Right cardiac atrium (tissue), 5 donors: ENCODE measurements at regions not wholly inside any gene's neighbourhood (a gene's known extent, or its start where the extent isn't known, plus 50 kb on each side); places are given as distances from the start of the nearest gene placed in this dataset.

Experiments
- ATAC-seq, 2 donors: fragments of 200-7000 bp; cut with Tn5 transposase; one replicate each; pipeline versions ENCODE4 v1.8.0 to v1.9.1; 2020; ENCODE audit warnings: moderate library complexity in 2 of 2, mild to moderate bottlenecking in 1 of 2
- DNase-seq, 3 donors: peaks; one replicate each; pipeline ENCODE4 v3.0.0-alpha.2; 2020
- H3K27ac ChIP-seq: one replicate; pipeline ENCODE4 v1.5.1; 2013; ENCODE audit warnings: mild to moderate bottlenecking, low read length, control low read depth, moderate library complexity
- H3K27me3 ChIP-seq: one replicate; pipeline ENCODE4 v1.6.1; 2013; ENCODE audit not compliant: control insufficient read depth, insufficient read depth
- H3K4me1 ChIP-seq: one replicate; pipeline ENCODE4 v1.6.1; 2013; ENCODE audit warnings: low read length; ENCODE audit not compliant: control insufficient read depth, insufficient read depth
- H3K4me3 ChIP-seq: one replicate; pipeline ENCODE4 v1.5.1; 2013; ENCODE audit warnings: low read length, control low read depth
- H3K9me3 ChIP-seq: one replicate; pipeline ENCODE4 v1.6.1; 2013; ENCODE audit warnings: low read length; ENCODE audit not compliant: control insufficient read depth
- WGBS: extraction: QIAGEN DNeasy Blood & Tissue Kit; methylation state at CpG from one replicate; pipeline ENCODE4 v1.1.7; 2013; 5-methylcytosine and 5-hydroxymethylcytosine counted together
- intact Hi-C, 4 donors: fragments of 100-400 bp; cut with DNase I; formaldehyde crosslinking; loops; one replicate each; pipeline versions ENCODE4 v1.11.0 to v1.14.0; 2022 to 2023
- donor health status: healthy with polysubstance abuse.
- donor health status: DM: no; HTN: yes; CAD: no.
- donor health status: DM: no; HTN: no; CAD: no.
- donor health status: DM: no; HTN: yes; CAD: no; lungs with severe emphysema.
- donor health status: DM: yes; HTN: yes; CAD: no.

GRCh38 chr5:18043344-18043743 is 409.1 kb downstream of the TAF11L14 start:
- 65% methylated on average over 1 of the region's 1 CpG for WGBS
- no peak overlapping the region for H3K4me3 ChIP-seq
- no peaks in the 10 kb centered on the region for H3K27me3 ChIP-seq
- H3K9me3 ChIP-seq = no peaks in the 10 kb centered on the region
- intact Hi-C loops = no loop called here
- no peaks in the 10 kb centered on the region for H3K4me1 ChIP-seq
- ATAC-seq (no peak), DNase-seq (no peak)
- no peak overlapping the region for H3K27ac ChIP-seq

DNA sequence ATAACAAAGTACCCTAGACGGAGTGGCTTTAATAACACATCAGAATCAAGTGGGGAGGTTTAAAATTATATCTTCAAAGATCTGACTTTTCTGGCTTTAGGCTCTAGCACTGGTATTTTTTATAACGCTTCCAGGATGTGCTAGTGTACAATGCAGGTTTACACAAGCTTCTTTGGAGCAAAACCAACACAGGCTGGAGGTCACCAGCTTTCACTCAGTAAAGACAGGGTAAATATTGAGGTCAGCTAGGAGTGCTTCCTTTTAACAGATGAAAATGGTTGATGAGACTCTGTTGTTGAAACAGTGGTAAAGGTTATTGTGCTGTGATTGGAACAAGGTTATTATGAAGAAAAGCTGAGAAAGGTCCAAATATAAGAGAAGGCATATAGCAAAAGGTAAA is 414.2 kb downstream of the TAF11L14 start:
- H3K27ac ChIP-seq = no peak overlapping the region
- H3K9me3 ChIP-seq = no peaks in the 10 kb centered on the region
- 35% methylated on average over 2 of the region's 2 CpGs for WGBS
- H3K27me3 ChIP-seq = no peaks in the 10 kb centered on the region
- ATAC-seq (no peak), DNase-seq (no peak)
- intact Hi-C loops = no loop called here
- no peak overlapping the region for H3K4me3 ChIP-seq
- no peaks in the 10 kb centered on the region for H3K4me1 ChIP-seq

DNA sequence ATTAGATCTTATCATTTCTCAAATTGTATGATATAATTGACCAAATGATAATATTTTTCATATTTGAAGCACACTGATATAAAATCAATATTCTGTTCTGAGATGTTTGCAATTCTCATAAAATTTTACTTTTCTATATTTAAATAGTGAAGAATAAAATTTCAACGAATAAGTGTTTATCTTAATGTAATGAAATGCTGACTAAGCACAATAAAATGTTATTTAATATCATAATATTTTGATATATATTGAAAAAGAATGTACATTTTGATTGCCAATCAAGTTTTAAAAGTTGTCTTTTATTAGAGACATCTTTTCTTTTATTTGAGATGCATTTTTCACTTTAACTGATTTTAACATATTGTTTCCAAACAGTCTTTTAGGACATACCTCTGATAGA is 416.1 kb downstream of the TAF11L14 start:
- ATAC-seq (no peak), DNase-seq (no peak)
- intact Hi-C loops = no loop called here
- Histone ChIP-seq H3K27ac (no peak overlapping the region), H3K9me3 (no peaks in the 10 kb centered on the region), H3K4me3 (no peak overlapping the region), H3K27me3 (no peaks in the 10 kb centered on the region), H3K4me1 (no peaks in the 10 kb centered on the region)
- 81% methylated on average over 1 of the region's 1 CpG for WGBS

- H3K9me3 ChIP-seq = no peaks in the 10 kb centered on the region
- no peaks in the 10 kb centered on the region for H3K4me1 ChIP-seq
- no peak overlapping the region for H3K27ac ChIP-seq
- H3K4me3 ChIP-seq = no peak overlapping the region
- DNase-seq (no peak), ATAC-seq (no peak)
- intact Hi-C loops = no loop called here
- no peaks in the 10 kb centered on the region for H3K27me3 ChIP-seq
- 49% methylated on average over 4 of the region's 4 CpGs for WGBS
Measured at GRCh38 chr5:18050776-18051175, 416.5 kb downstream of the TAF11L14 start.

- intact Hi-C loops = no loop called here
- no peak for ATAC-seq
- no peak for DNase-seq
- Histone ChIP-seq H3K4me3 (no peak overlapping the region), H3K27me3 (no peaks in the 10 kb centered on the region), H3K4me1 (no peaks in the 10 kb centered on the region), H3K9me3 (no peaks in the 10 kb centered on the region), H3K27ac (no peak overlapping the region)
- WGBS = 43% methylated on average over 1 of the region's 1 CpG
Measured at GRCh38 chr5:18051953-18052352, 417.7 kb downstream of the TAF11L14 start.

- no peak for ATAC-seq
- WGBS = 86% methylated on average over 3 of the region's 3 CpGs
Measured at GRCh38 chr5:18052569-18052968, 418.3 kb downstream of the TAF11L14 start.

GRCh38 chr5:18057725-18058124 is 423.5 kb downstream of the TAF11L14 start:
- ATAC-seq = no peak
- no peak overlapping the region for H3K4me3 ChIP-seq
- no peak overlapping the region for H3K27ac ChIP-seq
- H3K27me3 ChIP-seq = no peaks in the 10 kb centered on the region
- no peak for DNase-seq
- intact Hi-C loops = no loop called here
- no peaks in the 10 kb centered on the region for H3K4me1 ChIP-seq
- H3K9me3 ChIP-seq = no peaks in the 10 kb centered on the region
- WGBS = 71% methylated on average over 3 of the region's 3 CpGs

More at GRCh38 chr5:18052569-18052968, 418.3 kb downstream of the TAF11L14 start:
- no peak overlapping the region for H3K27ac ChIP-seq
- intact Hi-C loops = no loop called here
- no peaks in the 10 kb centered on the region for H3K9me3 ChIP-seq
- H3K27me3 ChIP-seq = no peaks in the 10 kb centered on the region
- no peak overlapping the region for H3K4me3 ChIP-seq
- H3K4me1 ChIP-seq = no peaks in the 10 kb centered on the region
- DNase-seq = no peak

- Histone ChIP-seq H3K27me3 (no peaks in the 10 kb centered on the region), H3K4me1 (no peaks in the 10 kb centered on the region), H3K4me3 (no peak overlapping the region), H3K27ac (no peak overlapping the region), H3K9me3 (peaks cover 2% of the 10 kb centered on the region)
- DNase-seq = no peak
- 69% methylated on average over 2 of the region's 2 CpGs for WGBS
- ATAC-seq = no peak
- intact Hi-C loops = no loop called here
Measured at GRCh38 chr5:18067615-18068014, 433.4 kb downstream of the TAF11L14 start.

DNA sequence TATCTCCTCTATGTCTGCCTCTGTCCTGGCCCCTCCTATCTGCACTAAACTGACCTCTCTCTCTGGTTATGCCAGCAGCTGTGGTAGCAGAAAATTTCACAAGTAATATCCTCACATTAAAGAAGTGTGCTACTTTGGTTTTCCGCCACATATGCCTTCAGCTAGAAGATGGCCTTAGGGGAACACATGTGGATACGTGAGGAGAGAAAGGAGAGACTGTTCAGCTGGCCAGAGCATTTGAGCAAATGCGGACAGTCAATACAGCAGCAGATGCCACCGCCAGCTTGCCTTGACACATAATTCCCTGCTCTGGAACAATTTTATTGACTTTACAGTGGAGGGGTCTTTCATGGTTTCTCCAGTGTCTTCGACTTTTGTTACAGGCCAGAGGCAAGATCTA is 434.6 kb downstream of the TAF11L14 start:
- 76% methylated on average over 5 of the region's 5 CpGs for WGBS
- peaks cover 2% of the 10 kb centered on the region for H3K9me3 ChIP-seq
- no peak for ATAC-seq
- no peaks in the 10 kb centered on the region for H3K27me3 ChIP-seq
- no peaks in the 10 kb centered on the region for H3K4me1 ChIP-seq
- intact Hi-C loops = no loop called here
- DNase-seq = no peak
- no peak overlapping the region for H3K4me3 ChIP-seq
- H3K27ac ChIP-seq = no peak overlapping the region

DNA sequence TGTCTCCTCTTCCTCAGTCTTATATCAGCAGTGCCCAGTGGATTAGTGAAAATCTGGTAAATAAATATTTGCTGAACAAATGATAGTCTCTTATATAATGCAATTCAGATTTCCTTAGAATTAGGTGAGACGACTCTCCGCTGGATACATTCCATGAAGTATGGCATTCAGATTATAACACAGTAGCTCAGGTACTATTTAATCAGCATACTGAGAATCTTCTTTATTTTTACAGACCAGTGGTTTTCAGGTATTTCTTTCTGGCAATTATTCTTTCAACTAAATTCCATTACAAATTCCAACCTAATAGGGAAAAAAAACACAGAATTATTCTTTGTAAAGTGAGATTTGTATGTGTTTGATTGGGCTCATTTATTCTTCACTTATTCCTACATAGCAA is 435.5 kb downstream of the TAF11L14 start:
- intact Hi-C loops = no loop called here
- Histone ChIP-seq H3K4me1 (no peaks in the 10 kb centered on the region), H3K27ac (no peak overlapping the region), H3K27me3 (no peaks in the 10 kb centered on the region), H3K4me3 (no peak overlapping the region), H3K9me3 (peaks cover 2% of the 10 kb centered on the region)
- DNase-seq (no peak), ATAC-seq (no peak)
- WGBS = 88% methylated on average over 2 of the region's 2 CpGs

- peaks cover 2% of the 10 kb centered on the region for H3K9me3 ChIP-seq
- intact Hi-C loops = no loop called here
- no peak overlapping the region for H3K4me3 ChIP-seq
- no peak overlapping the region for H3K27ac ChIP-seq
- WGBS = 77% methylated on average over 2 of the region's 2 CpGs
- H3K27me3 ChIP-seq = no peaks in the 10 kb centered on the region
- ATAC-seq (no peak), DNase-seq (no peak)
- no peaks in the 10 kb centered on the region for H3K4me1 ChIP-seq
Measured at GRCh38 chr5:18072600-18072999, 438.3 kb downstream of the TAF11L14 start.

GRCh38 chr5:18074961-18075360 is 440.7 kb downstream of the TAF11L14 start:
- Histone ChIP-seq H3K9me3 (no peaks in the 10 kb centered on the region), H3K4me3 (no peak overlapping the region), H3K4me1 (no peaks in the 10 kb centered on the region), H3K27me3 (no peaks in the 10 kb centered on the region), H3K27ac (no peak overlapping the region)
- DNase-seq (no peak), ATAC-seq (no peak)
- intact Hi-C loops = no loop called here
- WGBS = 55% methylated on average over 3 of the region's 3 CpGs
